Keratinocyte (primary cell): ENCODE measurements at regions not wholly inside any gene's neighbourhood (a gene's known extent, or its start where the extent isn't known, plus 50 kb on each side); places are given as distances from the start of the nearest gene placed in this dataset.

Source experiments
- DNase-seq: peaks from one replicate; pipeline ENCODE4 v3.0.0-alpha.2; 2011; ENCODE audit warnings: low read depth, missing footprints, low spot score
- FAIRE-seq: peaks from 2 replicates; lab custom pipeline; 2011; peaks lifted over from hg19 to GRCh38; lab: Jason Lieb, UNC
- H2AFZ ChIP-seq: 2 replicates; pipeline ENCODE4 v1.6.0; 2012; ENCODE audit warnings: low read length, control low read depth, inconsistent platforms; ENCODE audit not compliant: control insufficient read depth
- H3K27ac ChIP-seq: 2 replicates; pipeline ENCODE4 v1.5.1; 2011; ENCODE audit warnings: low read length; ENCODE audit not compliant: control insufficient read depth, insufficient read depth
- H3K27me3 ChIP-seq: 3 replicates; pipeline ENCODE4 v1.6.0; 2011; ENCODE audit warnings: low read length; ENCODE audit not compliant: control insufficient read depth, insufficient read depth; ENCODE audit errors: extremely low read depth
- H3K36me3 ChIP-seq, 2 experiments: 2 replicates in 1 of 2; 3 replicates in 1 of 2; pipeline ENCODE4 v1.5.1; 2011; ENCODE audit warnings: low read length in 2 of 2, mild to moderate bottlenecking in 1 of 2; ENCODE audit not compliant: control insufficient read depth in 2 of 2, insufficient read depth in 2 of 2; ENCODE audit errors: extremely low read depth in 1 of 2
- H3K4me1 ChIP-seq: 3 replicates; pipeline ENCODE4 v1.5.1; 2011; ENCODE audit warnings: low read length; ENCODE audit not compliant: control insufficient read depth, insufficient read depth; ENCODE audit errors: extremely low read depth
- H3K4me2 ChIP-seq: 3 replicates; pipeline ENCODE4 v1.6.0; 2011; ENCODE audit warnings: low read depth, low read length; ENCODE audit not compliant: control insufficient read depth, insufficient read depth; ENCODE audit errors: extremely low read depth
- H3K4me3 ChIP-seq, 3 experiments: fragments of 200-600 bp in 1 of 3; sonication (generic) in 1 of 3; 2 replicates in 2 of 3; 3 replicates in 1 of 3; pipeline ENCODE4 v1.5.1; 2011 to 2016; ENCODE audit warnings: low read length in 3 of 3, mild to moderate bottlenecking in 3 of 3, control low read depth in 2 of 3, inconsistent platforms in 1 of 3, low read depth in 1 of 3, mixed read lengths in 1 of 3, mixed run types in 1 of 3, moderate library complexity in 1 of 3; ENCODE audit not compliant: control insufficient read depth in 2 of 3, insufficient read depth in 2 of 3; ENCODE audit errors: extremely low read depth in 1 of 3
- H3K79me2 ChIP-seq: 2 replicates; pipeline ENCODE4 v1.6.0; 2012; ENCODE audit warnings: low read length; ENCODE audit not compliant: control insufficient read depth, insufficient read depth
- H3K9ac ChIP-seq: 3 replicates; pipeline ENCODE4 v1.6.0; 2011; ENCODE audit warnings: low read length; ENCODE audit not compliant: control insufficient read depth, insufficient read depth; ENCODE audit errors: extremely low read depth
- H3K9me1 ChIP-seq: 3 replicates; pipeline ENCODE4 v1.6.0; 2011; ENCODE audit warnings: low read length; ENCODE audit not compliant: control insufficient read depth, insufficient read depth; ENCODE audit errors: extremely low read depth
- H3K9me3 ChIP-seq: 2 replicates; pipeline ENCODE4 v1.5.1; 2012; ENCODE audit warnings: low read depth, low read length; ENCODE audit not compliant: control insufficient read depth
- H4K20me1 ChIP-seq: 3 replicates; pipeline ENCODE4 v1.6.0; 2011; ENCODE audit warnings: low read length; ENCODE audit not compliant: control insufficient read depth, insufficient read depth; ENCODE audit errors: extremely low read depth
- CTCF ChIP-seq, 3 experiments: IDR thresholded peaks in 1 of 3; conservative IDR thresholded peaks in 1 of 3; optimal IDR thresholded peaks in 1 of 3; 2 replicates in 2 of 3; 3 replicates in 1 of 3; pipeline versions ENCODE3 to v1.5.1; 2011; ENCODE audit warnings: low read length in 3 of 3, mild to moderate bottlenecking in 3 of 3, moderate library complexity in 2 of 3, control low read depth in 1 of 3, inconsistent platforms in 1 of 3; ENCODE audit not compliant: insufficient read depth in 2 of 3; ENCODE audit errors: extremely low read depth in 1 of 3
- EZH2 ChIP-seq: IDR thresholded peaks from one replicate; pipeline ENCODE4 v1.6.1; 2012; ENCODE audit warnings: inconsistent platforms, mild to moderate bottlenecking, low read length, moderate library complexity
- dilution Hi-C: fragments of 300-500 bp; cut with MboI; formaldehyde crosslinking; loops from one replicate; pipeline ENCODE4 v1.7.0; 2020; ENCODE audit warnings: low sequenced_read_pairs; ENCODE audit not compliant: extremely low pct_ligation_motif_present

- no peak overlapping the region for H3K4me2 ChIP-seq
- no peaks in the 10 kb centered on the region for H3K9me3 ChIP-seq
- H3K27ac ChIP-seq, result no peak overlapping the region
- H3K4me1 ChIP-seq, result no peaks in the 10 kb centered on the region
- H3K9ac ChIP-seq, result no peak overlapping the region
- no peak for DNase-seq
- dilution Hi-C loops, result no loop called here
- TF ChIP-seq EZH2 (no peak), CTCF (optimal IDR thresholded peaks at IDR 0.05 in 1 of 3, IDR thresholded peaks at IDR 0.05 in 1 of 3, conservative IDR thresholded peaks at IDR 0.05 in 1 of 3; ENCODE audit: extremely low read depth in 1 of 3, insufficient read depth in 2 of 3, low read length in 3 of 3) (no peak)
- no peaks in the 10 kb centered on the region for H3K27me3 ChIP-seq
- H3K9me1 ChIP-seq, result no peaks in the 10 kb centered on the region
- no peak overlapping the region for H2AFZ ChIP-seq
- H3K79me2 ChIP-seq, result no peaks in the 10 kb centered on the region
- no peak for FAIRE-seq
- no peaks in the 10 kb centered on the region for H4K20me1 ChIP-seq
- no peak overlapping the region for H3K4me3 ChIP-seq
- H3K36me3 ChIP-seq, result no peaks in the 10 kb centered on the region
Measured at GRCh38 chr6:102525336-102525735, 1131.8 kb downstream of the GRIK2 start.

GRCh38 chr6:102520966-102521365 is 1127.5 kb downstream of the GRIK2 start:
- dilution Hi-C loops, result no loop called here

More at GRCh38 chr6:102520966-102521365, 1127.5 kb downstream of the GRIK2 start:
- no peak overlapping the region for H2AFZ ChIP-seq
- no peak overlapping the region for H3K27ac ChIP-seq
- no peaks in the 10 kb centered on the region for H3K79me2 ChIP-seq
- FAIRE-seq (no peak), DNase-seq (no peak)
- H3K9me3 ChIP-seq, result no peaks in the 10 kb centered on the region
- no peaks in the 10 kb centered on the region for H3K9me1 ChIP-seq
- H3K9ac ChIP-seq, result no peak overlapping the region
- no peaks in the 10 kb centered on the region for H3K27me3 ChIP-seq
- TF ChIP-seq EZH2 (no peak), CTCF (optimal IDR thresholded peaks at IDR 0.05 in 1 of 3, IDR thresholded peaks at IDR 0.05 in 1 of 3, conservative IDR thresholded peaks at IDR 0.05 in 1 of 3; ENCODE audit: extremely low read depth in 1 of 3, insufficient read depth in 2 of 3, low read length in 3 of 3) (no peak)
- H3K4me1 ChIP-seq, result no peaks in the 10 kb centered on the region
- no peak overlapping the region for H3K4me2 ChIP-seq
- H3K36me3 ChIP-seq, result no peaks in the 10 kb centered on the region
- H4K20me1 ChIP-seq, result no peaks in the 10 kb centered on the region
- no peak overlapping the region for H3K4me3 ChIP-seq
